OCI-M2 (cell line): ENCODE measurements at regions not wholly inside any gene's neighbourhood (a gene's known extent, or its start where the extent isn't known, plus 50 kb on each side); places are given as distances from the start of the nearest gene placed in this dataset.

Experiments
- DNase-seq: peaks from one replicate; lab custom pipeline; 2025; ENCODE audit not compliant: unreplicated experiment; lab: John Stamatoyannopoulos, UW

- no peak for DNase-seq
Measured at GRCh38 chr1:199152676-199153075, 513.8 kb downstream of the PTPRC start.

GRCh38 chr1:199155166-199156019 is 516.6 kb downstream of the PTPRC start:
- no peak for DNase-seq

- DNase-seq = no peak
Measured at GRCh38 chr1:199157494-199157893, 518.7 kb downstream of the PTPRC start.

- DNase-seq = no peak
Measured at GRCh38 chr1:199160521-199161318, 521.9 kb downstream of the PTPRC start.

- DNase-seq = no peak
Measured at GRCh38 chr1:199161319-199161680, 522.5 kb downstream of the PTPRC start.

GRCh38 chr1:199161766-199162303 is 523.0 kb downstream of the PTPRC start:
- DNase-seq = no peak

- no peak for DNase-seq
Measured at GRCh38 chr1:199163267-199163666, 524.4 kb downstream of the PTPRC start.

- no peak for DNase-seq
Measured at GRCh38 chr1:199163670-199164069, 524.8 kb downstream of the PTPRC start.

- no peak for DNase-seq
Measured at GRCh38 chr1:199167460-199167859, 528.6 kb downstream of the PTPRC start.

GRCh38 chr1:199168888-199169585 is 530.2 kb downstream of the PTPRC start:
- DNase-seq = no peak

- DNase-seq = no peak
Measured at GRCh38 chr1:199170711-199171110, 531.9 kb downstream of the PTPRC start.

- no peak for DNase-seq
Measured at GRCh38 chr1:199172171-199173124, 533.6 kb downstream of the PTPRC start.

- DNase-seq = no peak
Measured at GRCh38 chr1:199173356-199173755, 534.5 kb downstream of the PTPRC start.

- no peak for DNase-seq
Measured at GRCh38 chr1:199174336-199174735, 535.5 kb downstream of the PTPRC start.

- no peak for DNase-seq
Measured at GRCh38 chr1:199176713-199177112, 537.9 kb downstream of the PTPRC start.

GRCh38 chr1:199177241-199177640 is 538.4 kb downstream of the PTPRC start:
- no peak for DNase-seq

GRCh38 chr1:199178646-199179045 is 539.8 kb downstream of the PTPRC start:
- DNase-seq = no peak

GRCh38 chr1:199182186-199182843 is 543.5 kb downstream of the PTPRC start:
- no peak for DNase-seq

- no peak for DNase-seq
Measured at GRCh38 chr1:199184180-199184579, 545.3 kb downstream of the PTPRC start.

GRCh38 chr1:199194862-199195261 is 556.0 kb downstream of the PTPRC start:
- DNase-seq = no peak
